H1 (cell line): ENCODE measurements at regions not wholly inside any gene's neighbourhood (a gene's known extent, or its start where the extent isn't known, plus 50 kb on each side); places are given as distances from the start of the nearest gene placed in this dataset.

Experiments used
- CTCF ChIA-PET: fragments of 300-600 bp; sonication (Branson Sonifier 250); formaldehyde crosslinking; loops from one replicate; lab custom pipeline; 2021; ENCODE audit not compliant: partially characterized antibody; lab: Charles Lee
- POLR2A ChIA-PET: fragments of 300-600 bp; sonication (Branson Sonifier 250); formaldehyde crosslinking; loops from one replicate; lab custom pipeline; 2021; ENCODE audit warnings: inconsistent platforms; ENCODE audit not compliant: partially characterized antibody; lab: Charles Lee
- DNase-seq, 2 experiments: peaks; one replicate each; pipeline versions ENCODE4 v3.0.0 to v3.0.0-alpha.2; 2010 to 2022; ENCODE audit warnings: low spot score in 2 of 2, low read depth in 1 of 2, mixed read lengths in 1 of 2
- FAIRE-seq: peaks from 2 replicates; lab custom pipeline; 2011; peaks lifted over from hg19 to GRCh38; lab: Jason Lieb, UNC
- H2AFZ ChIP-seq: 2 replicates; pipeline ENCODE4 v1.8.1; 2012; ENCODE audit warnings: low read length, inconsistent platforms
- H2AK5ac ChIP-seq: 2 replicates; pipeline ENCODE4 v1.6.1; 2013; ENCODE audit warnings: low read depth, low read length
- H2BK120ac ChIP-seq: replicated peaks from 2 replicates; pipeline ENCODE3; 2013; ENCODE audit warnings: low read depth, low read length, inconsistent platforms
- H2BK12ac ChIP-seq: 2 replicates; pipeline ENCODE4 v1.6.1; 2013; ENCODE audit warnings: low read depth, low read length
- H2BK15ac ChIP-seq: 2 replicates; pipeline ENCODE4 v1.6.1; 2013; ENCODE audit warnings: low read length
- H2BK20ac ChIP-seq: 2 replicates; pipeline ENCODE4 v1.6.1; 2013; ENCODE audit warnings: low read length
- H2BK5ac ChIP-seq: 2 replicates; pipeline ENCODE4 v1.6.1; 2013; ENCODE audit warnings: low read depth, low read length
- H3K14ac ChIP-seq: 2 replicates; pipeline ENCODE4 v1.6.1; 2013; ENCODE audit warnings: inconsistent platforms; ENCODE audit not compliant: insufficient read length
- H3K18ac ChIP-seq: 2 replicates; pipeline ENCODE4 v1.6.1; 2013; ENCODE audit warnings: low read length; ENCODE audit errors: extremely low read depth
- H3K23ac ChIP-seq: 2 replicates; pipeline ENCODE4 v1.6.1; 2013; ENCODE audit warnings: inconsistent platforms; ENCODE audit not compliant: insufficient read length
- H3K23me2 ChIP-seq: 2 replicates; pipeline ENCODE4 v1.6.1; 2013; ENCODE audit warnings: low read depth, low read length
- H3K27ac ChIP-seq: 2 replicates; pipeline ENCODE4 v1.6.1; 2011; ENCODE audit warnings: low read depth, low read length, inconsistent platforms
- H3K27me3 ChIP-seq, 4 experiments: replicated peaks in 1 of 4; 1 replicate in 1 of 4; 2 replicates in 3 of 4; pipeline versions ENCODE4 v1.6.1 to v1.8.1; 2011 to 2013; ENCODE audit warnings: low read length in 3 of 4, mild to moderate bottlenecking in 3 of 4, inconsistent platforms in 2 of 4, mixed read lengths in 2 of 4, moderate library complexity in 1 of 4; ENCODE audit not compliant: control insufficient read depth in 3 of 4, insufficient read depth in 3 of 4; ENCODE audit errors: extremely low read depth in 1 of 4
- H3K36me3 ChIP-seq, 4 experiments: 2 replicates each; pipeline versions ENCODE4 v1.6.1 to v1.8.1; 2011 to 2013; ENCODE audit warnings: mild to moderate bottlenecking in 4 of 4, low read length in 3 of 4, moderate library complexity in 2 of 4, control low read depth in 1 of 4, inconsistent platforms in 1 of 4; ENCODE audit not compliant: insufficient read depth in 4 of 4, control insufficient read depth in 2 of 4
- H3K4ac ChIP-seq: replicated peaks from 2 replicates; pipeline ENCODE3; 2013; ENCODE audit warnings: low read length, low read depth, mixed read lengths, inconsistent platforms; ENCODE audit not compliant: insufficient read length
- H3K4me1 ChIP-seq, 4 experiments: replicated peaks in 1 of 4; 1 replicate in 1 of 4; 2 replicates in 3 of 4; pipeline versions ENCODE4 v1.6.1 to v1.8.1; 2011 to 2013; ENCODE audit warnings: low read length in 3 of 4, inconsistent platforms in 2 of 4, mixed read lengths in 1 of 4; ENCODE audit not compliant: insufficient read depth in 4 of 4, control insufficient read depth in 3 of 4
- H3K4me2 ChIP-seq, 2 experiments: 2 replicates each; pipeline versions ENCODE4 v1.6.1 to v1.8.1; 2011 to 2013; ENCODE audit warnings: low read depth in 2 of 2, low read length in 2 of 2, control low read depth in 1 of 2, inconsistent platforms in 1 of 2, mild to moderate bottlenecking in 1 of 2; ENCODE audit not compliant: insufficient read depth in 1 of 2
- H3K4me3 ChIP-seq, 4 experiments: fragments of 200-600, 300-600 bp in 1 of 4; sonication (generic), shearing (Covaris generic), sonication (Bioruptor Twin) in 1 of 4; 2 replicates each; pipeline versions ENCODE4 v1.5.1 to v1.8.1; 2011 to 2016; ENCODE audit warnings: low read length in 4 of 4, low read depth in 3 of 4, control low read depth in 2 of 4, inconsistent platforms in 2 of 4, mild to moderate bottlenecking in 2 of 4, mixed read lengths in 1 of 4, moderate library complexity in 1 of 4; ENCODE audit not compliant: insufficient read depth in 2 of 4; ENCODE audit errors: extremely low read depth in 1 of 4
- H3K56ac ChIP-seq: replicated peaks from 2 replicates; pipeline ENCODE3; 2013; ENCODE audit warnings: low read depth, mild to moderate bottlenecking, mixed read lengths, low read length, inconsistent platforms; ENCODE audit not compliant: insufficient read length
- H3K79me1 ChIP-seq: 2 replicates; pipeline ENCODE4 v1.6.1; 2013; ENCODE audit warnings: low read depth, low read length, control low read depth
- H3K79me2 ChIP-seq, 2 experiments: 2 replicates each; pipeline versions ENCODE4 v1.6.1 to v1.8.1; 2012 to 2013; ENCODE audit warnings: low read length in 2 of 2, mild to moderate bottlenecking in 2 of 2, inconsistent platforms in 1 of 2; ENCODE audit not compliant: insufficient read depth in 2 of 2, control insufficient read depth in 1 of 2
- H3K9ac ChIP-seq, 4 experiments: replicated peaks in 1 of 4; 1 replicate in 1 of 4; 2 replicates in 3 of 4; pipeline versions ENCODE4 v1.6.1 to v1.8.1; 2011 to 2013; ENCODE audit warnings: low read depth in 3 of 4, low read length in 3 of 4, control low read depth in 2 of 4, mild to moderate bottlenecking in 2 of 4, moderate library complexity in 2 of 4, inconsistent platforms in 1 of 4; ENCODE audit errors: extremely low read depth in 1 of 4
- H3K9me3 ChIP-seq, 2 experiments: 2 replicates each; pipeline versions ENCODE4 v1.6.1 to v1.8.1; 2012 to 2013; ENCODE audit warnings: mild to moderate bottlenecking in 2 of 2, moderate library complexity in 2 of 2, control low read depth in 1 of 2, inconsistent platforms in 1 of 2, low read depth in 1 of 2, low read length in 1 of 2, mixed read lengths in 1 of 2; ENCODE audit not compliant: insufficient read depth in 2 of 2
- H4K20me1 ChIP-seq, 2 experiments: replicated peaks in 1 of 2; 2 replicates each; pipeline versions ENCODE3 to v1.8.1; 2011 to 2013; ENCODE audit warnings: inconsistent platforms in 2 of 2, low read length in 2 of 2, mild to moderate bottlenecking in 1 of 2; ENCODE audit not compliant: insufficient read depth in 2 of 2, control insufficient read depth in 1 of 2
- H4K5ac ChIP-seq: 2 replicates; pipeline ENCODE4 v1.6.1; 2013; ENCODE audit warnings: low read length, low read depth, mixed read lengths, inconsistent platforms; ENCODE audit not compliant: insufficient read length
- H4K8ac ChIP-seq: 2 replicates; pipeline ENCODE4 v1.8.0; 2013; ENCODE audit warnings: mild to moderate bottlenecking, moderate library complexity, low read length, inconsistent platforms; ENCODE audit not compliant: insufficient read depth; ENCODE audit errors: extremely low read depth
- H4K91ac ChIP-seq: replicated peaks from 2 replicates; pipeline ENCODE3; 2013; ENCODE audit warnings: low read length, mixed read lengths, inconsistent platforms; ENCODE audit not compliant: insufficient read length
- BRCA1 ChIP-seq: IDR thresholded peaks from 2 replicates; pipeline ENCODE4 v1.6.1; 2012; ENCODE audit warnings: low read depth, low read length, improper control_type of control experiment
- CEBPB ChIP-seq: IDR thresholded peaks from 2 replicates; pipeline ENCODE4 v1.6.1; 2012; ENCODE audit warnings: low read depth, low read length
- KDM1A ChIP-seq: fragments of 200-600, 300-600 bp; sonication (generic); IDR thresholded peaks from 2 replicates; pipeline ENCODE4 v1.7.1; 2016; ENCODE audit warnings: mild to moderate bottlenecking, low read length, borderline replicate concordance
- MAFK ChIP-seq: IDR thresholded peaks from 2 replicates; pipeline ENCODE4 v1.6.1; 2012; ENCODE audit warnings: low read depth, mild to moderate bottlenecking, improper control_type of control experiment, low read length
- MAX ChIP-seq: IDR thresholded peaks from 2 replicates; pipeline ENCODE4 v1.6.1; 2012; ENCODE audit warnings: inconsistent platforms
- POLR2AphosphoS5 ChIP-seq: IDR thresholded peaks from 2 replicates; pipeline ENCODE4 v1.6.1; 2011; ENCODE audit warnings: low read depth, low read length
- RNF2 ChIP-seq: fragments of 200-900, 300-1000 bp; sonication (generic); IDR thresholded peaks from 2 replicates; pipeline ENCODE4 v1.7.1; 2016; ENCODE audit warnings: borderline replicate concordance, low read depth, mild to moderate bottlenecking, antibody characterized with exemption, low read length; ENCODE audit not compliant: poor library complexity, severe bottlenecking; ENCODE audit errors: missing control alignments
- WGBS, 2 experiments: shearing (Covaris generic) in 1 of 2; methylation state at CpG; one replicate each; pipeline versions ENCODE4 v1.1.6 to v1.1.7; 2013 to 2015; ENCODE audit warnings: low lambda C conversion rate in 2 of 2, mixed read lengths in 2 of 2, inconsistent platforms in 1 of 2, low coverage in 1 of 2, missing lambda C conversion rate in 1 of 2; ENCODE audit not compliant: insufficient replicate concordance in 2 of 2, insufficient coverage in 1 of 2, insufficient read length in 1 of 2; ENCODE audit errors: extremely low coverage in 1 of 2, missing lambda C conversion rate in 1 of 2; 5-methylcytosine and 5-hydroxymethylcytosine counted together
- TF ChIP-seq, protein P1 (sequence below), 3 experiments: IDR thresholded peaks; 1 replicate in 2 of 3; 2 replicates in 1 of 3; pipeline versions ENCODE4 v1.5.1 to v1.6.1; 2011; ENCODE audit warnings: low read length in 3 of 3, mild to moderate bottlenecking in 3 of 3, inconsistent platforms in 2 of 3, low read depth in 1 of 3, moderate library complexity in 1 of 3; ENCODE audit not compliant: insufficient read depth in 1 of 3; ENCODE audit errors: control extremely low read depth in 1 of 3

DNA sequence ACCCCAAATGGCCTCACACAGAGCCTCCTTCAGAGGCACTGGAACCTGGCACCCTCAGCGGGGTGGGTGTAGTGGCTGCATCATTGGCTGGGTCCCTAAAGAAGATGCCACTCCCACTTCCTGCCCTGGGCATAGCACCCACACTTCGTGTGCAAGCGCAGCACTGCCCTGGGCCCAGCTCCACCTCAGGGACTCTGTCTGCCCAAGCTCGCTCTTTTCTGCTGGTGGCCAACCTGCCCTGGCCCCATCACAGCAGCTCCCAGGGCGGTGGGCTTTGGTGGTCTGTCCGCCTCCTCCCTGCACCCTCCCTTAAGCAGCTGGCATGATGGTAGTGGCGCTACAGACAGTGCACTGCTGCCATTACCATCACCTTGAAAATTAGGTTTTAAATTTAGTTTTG lies 829.3 kb upstream of the BRINP3 start:
- no peak for TF ChIP-seq RNF2
- no peak for TF ChIP-seq MAX
- no peak for TF ChIP-seq POLR2AphosphoS5
- TF ChIP-seq, protein P1, sequence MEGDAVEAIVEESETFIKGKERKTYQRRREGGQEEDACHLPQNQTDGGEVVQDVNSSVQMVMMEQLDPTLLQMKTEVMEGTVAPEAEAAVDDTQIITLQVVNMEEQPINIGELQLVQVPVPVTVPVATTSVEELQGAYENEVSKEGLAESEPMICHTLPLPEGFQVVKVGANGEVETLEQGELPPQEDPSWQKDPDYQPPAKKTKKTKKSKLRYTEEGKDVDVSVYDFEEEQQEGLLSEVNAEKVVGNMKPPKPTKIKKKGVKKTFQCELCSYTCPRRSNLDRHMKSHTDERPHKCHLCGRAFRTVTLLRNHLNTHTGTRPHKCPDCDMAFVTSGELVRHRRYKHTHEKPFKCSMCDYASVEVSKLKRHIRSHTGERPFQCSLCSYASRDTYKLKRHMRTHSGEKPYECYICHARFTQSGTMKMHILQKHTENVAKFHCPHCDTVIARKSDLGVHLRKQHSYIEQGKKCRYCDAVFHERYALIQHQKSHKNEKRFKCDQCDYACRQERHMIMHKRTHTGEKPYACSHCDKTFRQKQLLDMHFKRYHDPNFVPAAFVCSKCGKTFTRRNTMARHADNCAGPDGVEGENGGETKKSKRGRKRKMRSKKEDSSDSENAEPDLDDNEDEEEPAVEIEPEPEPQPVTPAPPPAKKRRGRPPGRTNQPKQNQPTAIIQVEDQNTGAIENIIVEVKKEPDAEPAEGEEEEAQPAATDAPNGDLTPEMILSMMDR (IDR thresholded peaks at IDR 0.05; ENCODE audit: control extremely low read depth in 1 of 3, insufficient read depth in 1 of 3, low read depth in 1 of 3, low read length in 3 of 3): no peak
- no peak for TF ChIP-seq MAFK
- no peak for TF ChIP-seq BRCA1
- no peak for TF ChIP-seq CEBPB
- no peak for TF ChIP-seq KDM1A
- no peak overlapping the region for H3K23ac ChIP-seq
- H3K18ac ChIP-seq: no peak overlapping the region
- no peaks in the 10 kb centered on the region for H3K27me3 ChIP-seq
- no peak overlapping the region for H3K27ac ChIP-seq
- no peak overlapping the region for H2AK5ac ChIP-seq
- no peaks in the 10 kb centered on the region for H4K20me1 ChIP-seq
- no peak overlapping the region for H2BK120ac ChIP-seq
- H3K9ac ChIP-seq: no peak overlapping the region
- DNase-seq (no peak), FAIRE-seq (no peak)
- H3K56ac ChIP-seq: no peak overlapping the region
- H2BK20ac ChIP-seq: no peak overlapping the region
- no peak overlapping the region for H2BK15ac ChIP-seq
- H3K23me2 ChIP-seq: no peaks in the 10 kb centered on the region
- ChIA-PET CTCF (no interaction called here), POLR2A (no interaction called here)
- peaks cover 0 to 6% of the 10 kb centered on the region in 2 experiments; a peak in 1 of 4 replicates for H3K9me3 ChIP-seq
- H2AFZ ChIP-seq: no peak overlapping the region
- H3K36me3 ChIP-seq: no peaks in the 10 kb centered on the region
- no peak overlapping the region for H4K5ac ChIP-seq
- no peak overlapping the region for H3K14ac ChIP-seq
- no peaks in the 10 kb centered on the region for H3K4me1 ChIP-seq
- H3K4me3 ChIP-seq: no peak overlapping the region
- H3K79me2 ChIP-seq: no peaks in the 10 kb centered on the region
- H2BK12ac ChIP-seq: no peak overlapping the region
- H4K8ac ChIP-seq: no peak overlapping the region
- no peak overlapping the region for H2BK5ac ChIP-seq
- H4K91ac ChIP-seq: no peak overlapping the region
- H3K4ac ChIP-seq: no peak overlapping the region
- no peaks in the 10 kb centered on the region for H3K79me1 ChIP-seq
- H3K4me2 ChIP-seq: no peak overlapping the region
- WGBS, 2 experiments: 85% methylated on average over 7 of the region's 7 CpGs; no CpG with 5 or more reads in 1 of the 2 experiments
